Hindlimb muscle (tissue), 1 donor: ENCODE measurements at regions not wholly inside any gene's neighbourhood (a gene's known extent, or its start where the extent isn't known, plus 50 kb on each side); places are given as distances from the start of the nearest gene placed in this dataset.
"Not testable (repeated sequence)": the region's sequence is repeated elsewhere in the genome, so short reads cannot be mapped to it uniquely, and the experiment has no call there.

Source experiments
- DNase-seq: peaks from one replicate; pipeline ENCODE4 v3.0.0-alpha.2; 2013

- DNase-seq, result no peak
Observed at GRCh38 chr5:72692651-72693442, 123.6 kb upstream of the TNPO1 start.

- DNase-seq, result peak; percentile 44
Observed at GRCh38 chr5:72692231-72692637, 124.2 kb upstream of the TNPO1 start.

GRCh38 chr5:72691751-72692150 lies 124.7 kb upstream of the TNPO1 start:
- no peak for DNase-seq

GRCh38 chr5:72688916-72689315 lies 127.5 kb upstream of the TNPO1 start:
- no peak for DNase-seq

GRCh38 chr5:72687288-72687687 lies 129.2 kb upstream of the TNPO1 start:
- no peak for DNase-seq

- no peak for DNase-seq
Observed at GRCh38 chr5:72682561-72682960, 133.9 kb upstream of the TNPO1 start.

GRCh38 chr5:72681781-72682180 lies 134.7 kb upstream of the TNPO1 start:
- no peak for DNase-seq

- DNase-seq, result no peak
Observed at GRCh38 chr5:72677447-72677846, 139.0 kb upstream of the TNPO1 start.

- not testable (repeated sequence) for DNase-seq
Observed at GRCh38 chr5:72676831-72677230, 139.6 kb upstream of the TNPO1 start.

- no peak for DNase-seq
Observed at GRCh38 chr5:72673623-72674022, 142.8 kb upstream of the TNPO1 start.

- DNase-seq, result no peak
Observed at GRCh38 chr5:72673180-72673579, 143.3 kb upstream of the TNPO1 start.

- no peak for DNase-seq
Observed at GRCh38 chr5:72667708-72668107, 148.8 kb upstream of the TNPO1 start.

- no peak for DNase-seq
Observed at GRCh38 chr5:72662936-72663335, 153.5 kb upstream of the TNPO1 start.

- DNase-seq, result peak; percentile 55
Observed at GRCh38 chr5:72662305-72662704, 154.2 kb upstream of the TNPO1 start.

GRCh38 chr5:72661405-72661804 lies 154.2 kb upstream of the ZNF366 start:
- no peak for DNase-seq

GRCh38 chr5:72659726-72660125 lies 152.5 kb upstream of the ZNF366 start:
- DNase-seq, result no peak

GRCh38 chr5:72658761-72659540 lies 151.7 kb upstream of the ZNF366 start:
- no peak for DNase-seq

GRCh38 chr5:72658161-72658560 lies 151.0 kb upstream of the ZNF366 start:
- DNase-seq, result no peak

- no peak for DNase-seq
Observed at GRCh38 chr5:72656756-72657513, 149.7 kb upstream of the ZNF366 start.

GRCh38 chr5:72656331-72656730 lies 149.1 kb upstream of the ZNF366 start:
- DNase-seq, result no peak

GRCh38 chr5:72654231-72654630 lies 147.0 kb upstream of the ZNF366 start:
- DNase-seq, result no peak

GRCh38 chr5:72653586-72653985 lies 146.4 kb upstream of the ZNF366 start:
- no peak for DNase-seq

GRCh38 chr5:72651779-72652178 lies 144.6 kb upstream of the ZNF366 start:
- no peak for DNase-seq
